ENCODE measurements at regions not wholly inside any gene's neighbourhood (a gene's known extent, or its start where the extent isn't known, plus 50 kb on each side); places are given as distances from the start of the nearest gene placed in this dataset.

GRCh38 chr11:25727944-25728343 lies 604.0 kb upstream of the ANO3 start:
- DNase-seq (ENCODE audit: low read depth): no peak
- Histone ChIP-seq H3K4me3 (ENCODE audit: low read depth, low read length) (no peak overlapping the region), H3K27me3 (ENCODE audit: control insufficient read depth, insufficient read depth, low read length) (no peaks in the 10 kb centered on the region), H3K36me3 (ENCODE audit: control insufficient read depth, insufficient read depth, low read length) (no peaks in the 10 kb centered on the region)
- CTCF ChIA-PET: no interaction called here
- POLR2A ChIA-PET: no interaction called here
- no peak for TF ChIP-seq CTCF (IDR thresholded peaks at IDR 0.05; ENCODE audit: insufficient read depth, low read depth, low read length)

- Histone ChIP-seq H3K4me3 (ENCODE audit: low read depth, low read length) (no peak overlapping the region), H3K27me3 (ENCODE audit: control insufficient read depth, insufficient read depth, low read length) (no peaks in the 10 kb centered on the region), H3K36me3 (ENCODE audit: control insufficient read depth, insufficient read depth, low read length) (no peaks in the 10 kb centered on the region)
- no peak for TF ChIP-seq CTCF (IDR thresholded peaks at IDR 0.05; ENCODE audit: insufficient read depth, low read depth, low read length)
- ChIA-PET POLR2A (no interaction called here), CTCF (no interaction called here)
- DNase-seq (ENCODE audit: low read depth): no peak
Observed at GRCh38 chr11:25730230-25730629, 601.7 kb upstream of the ANO3 start.

DNA sequence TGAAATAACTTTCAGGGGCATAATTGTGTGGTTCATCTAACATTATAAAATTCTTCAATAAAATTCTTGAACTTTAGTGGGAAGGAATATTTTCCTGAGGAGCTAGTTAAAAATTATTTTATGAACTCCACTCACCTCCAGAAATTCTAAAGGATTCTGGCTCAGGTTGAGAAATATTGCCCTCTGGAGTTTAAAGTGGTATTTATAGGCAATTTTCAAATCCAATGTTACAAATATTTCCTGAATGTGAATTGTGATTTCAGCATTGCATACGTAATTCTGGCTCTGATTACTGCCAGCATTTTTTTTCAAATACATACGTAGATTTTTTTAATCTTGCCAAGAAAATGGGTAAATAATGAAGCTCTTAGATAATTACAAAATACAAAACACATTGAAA lies 598.2 kb upstream of the ANO3 start:
- no peak overlapping the region for H3K4me3 ChIP-seq (ENCODE audit: low read depth, low read length)
- H3K27me3 ChIP-seq (ENCODE audit: control insufficient read depth, insufficient read depth, low read length): no peaks in the 10 kb centered on the region
- ChIA-PET POLR2A (no interaction called here), CTCF (no interaction called here)
- TF ChIP-seq CTCF (IDR thresholded peaks at IDR 0.05; ENCODE audit: insufficient read depth, low read depth, low read length): no peak
- DNase-seq (ENCODE audit: low read depth): no peak
- H3K36me3 ChIP-seq (ENCODE audit: control insufficient read depth, insufficient read depth, low read length): no peaks in the 10 kb centered on the region

DNA sequence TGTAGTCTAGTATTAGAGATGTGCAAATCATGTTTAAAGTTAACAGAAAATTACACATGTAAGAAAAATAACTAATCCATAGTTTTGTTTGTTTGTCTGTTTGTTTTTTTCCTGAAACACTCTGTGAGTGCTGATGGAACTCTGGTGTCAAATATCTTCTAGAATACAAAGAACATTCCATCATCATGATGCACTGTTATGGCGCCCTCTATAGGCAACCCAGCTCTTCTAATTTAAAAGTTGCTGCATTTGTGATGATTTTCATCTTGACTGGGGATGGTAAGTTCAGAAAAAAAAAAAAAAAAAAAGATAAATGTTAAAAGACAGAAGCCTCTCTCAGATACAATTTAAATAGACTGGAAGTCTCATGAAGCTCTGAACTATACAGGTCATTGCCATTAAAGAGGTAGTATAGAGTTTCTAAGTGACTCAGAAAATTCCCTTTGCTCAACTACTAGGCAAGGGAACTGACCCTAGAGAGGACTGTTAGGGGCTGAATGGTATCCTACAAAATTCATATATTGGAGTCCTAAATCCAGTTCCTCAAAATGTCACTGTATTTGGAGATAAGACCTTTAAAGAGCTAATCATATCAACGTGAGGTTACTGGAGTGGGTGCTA lies 597.2 kb upstream of the ANO3 start:
- DNase-seq (ENCODE audit: low read depth): no peak
- no peaks in the 10 kb centered on the region for H3K36me3 ChIP-seq (ENCODE audit: control insufficient read depth, insufficient read depth, low read length)
- ChIA-PET POLR2A (no interaction called here), CTCF (interaction anchor here (0.6 kb wide), 1 partner anchor 20 kb away, joined by 4 read pairs; no protein-coding TSS in a partner anchor)
- no peak for TF ChIP-seq CTCF (IDR thresholded peaks at IDR 0.05; ENCODE audit: insufficient read depth, low read depth, low read length)
- H3K4me3 ChIP-seq (ENCODE audit: low read depth, low read length): no peak overlapping the region
- no peaks in the 10 kb centered on the region for H3K27me3 ChIP-seq (ENCODE audit: control insufficient read depth, insufficient read depth, low read length)

DNA sequence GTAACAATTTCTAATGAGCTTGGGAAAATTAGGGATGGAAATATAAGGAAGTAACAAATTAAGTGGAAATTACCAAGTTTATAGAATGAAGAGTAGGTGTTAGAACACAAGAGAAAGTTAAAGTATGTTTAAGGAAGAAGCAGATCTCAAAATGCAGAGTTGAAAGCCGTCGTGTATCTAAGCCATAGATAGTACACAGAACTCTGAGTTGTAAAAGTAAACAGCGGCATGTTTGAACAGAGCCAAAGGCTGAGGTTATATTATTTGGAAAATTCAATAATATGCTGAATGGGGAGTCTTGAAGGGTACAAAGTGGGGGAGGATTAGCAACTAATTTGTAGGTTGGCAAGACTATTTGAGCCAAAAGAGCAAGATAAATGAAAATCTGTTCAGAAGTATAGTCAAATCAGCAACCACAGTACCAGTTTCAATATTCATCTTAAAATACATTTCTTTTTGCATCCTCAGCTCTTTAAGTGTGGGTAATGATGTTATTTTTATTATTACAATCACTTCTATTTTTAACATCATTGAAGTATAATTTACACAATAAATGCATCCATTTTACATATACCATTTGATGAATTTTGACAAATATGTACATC lies 594.8 kb upstream of the ANO3 start:
- DNase-seq (ENCODE audit: low read depth): no peak
- ChIA-PET CTCF (interaction anchor here (0.7 kb wide), 1 partner anchor 950 kb away, joined by 3 read pairs; no protein-coding TSS in a partner anchor), POLR2A (no interaction called here)
- no peaks in the 10 kb centered on the region for H3K27me3 ChIP-seq (ENCODE audit: control insufficient read depth, insufficient read depth, low read length)
- TF ChIP-seq CTCF (IDR thresholded peaks at IDR 0.05; ENCODE audit: insufficient read depth, low read depth, low read length): no peak
- no peak overlapping the region for H3K4me3 ChIP-seq (ENCODE audit: low read depth, low read length)
- H3K36me3 ChIP-seq (ENCODE audit: control insufficient read depth, insufficient read depth, low read length): no peaks in the 10 kb centered on the region
